Stimulated activated naive CD4-positive, alpha-beta T cell (primary cell): ENCODE measurements at regions not wholly inside any gene's neighbourhood (a gene's known extent, or its start where the extent isn't known, plus 50 kb on each side); places are given as distances from the start of the nearest gene placed in this dataset.

Experiments
- DNase-seq, 6 experiments: peaks; one replicate each; lab custom pipeline; 2025; lab: John Stamatoyannopoulos, UW

GRCh38 chr10:110434489-110435096, 63.1 kb upstream of the DUSP5 start:
- DNase-seq = no peak

GRCh38 chr10:110436554-110437350, 61.0 kb upstream of the DUSP5 start:
- DNase-seq = no peak

DNA sequence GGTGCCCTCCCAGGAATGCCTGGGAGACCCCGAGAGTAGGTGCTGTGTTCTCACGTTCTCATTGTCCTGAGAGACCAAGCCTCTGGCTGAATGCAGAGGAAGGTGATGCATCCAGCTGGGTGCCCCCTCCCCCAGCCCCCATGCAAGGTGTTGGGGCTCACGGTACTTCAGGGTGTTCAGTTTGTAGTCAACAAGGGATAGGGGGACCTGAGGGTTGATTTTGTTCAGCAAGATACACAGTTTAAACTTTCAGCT, 60.4 kb upstream of the DUSP5 start:
- no peak for DNase-seq

DNA sequence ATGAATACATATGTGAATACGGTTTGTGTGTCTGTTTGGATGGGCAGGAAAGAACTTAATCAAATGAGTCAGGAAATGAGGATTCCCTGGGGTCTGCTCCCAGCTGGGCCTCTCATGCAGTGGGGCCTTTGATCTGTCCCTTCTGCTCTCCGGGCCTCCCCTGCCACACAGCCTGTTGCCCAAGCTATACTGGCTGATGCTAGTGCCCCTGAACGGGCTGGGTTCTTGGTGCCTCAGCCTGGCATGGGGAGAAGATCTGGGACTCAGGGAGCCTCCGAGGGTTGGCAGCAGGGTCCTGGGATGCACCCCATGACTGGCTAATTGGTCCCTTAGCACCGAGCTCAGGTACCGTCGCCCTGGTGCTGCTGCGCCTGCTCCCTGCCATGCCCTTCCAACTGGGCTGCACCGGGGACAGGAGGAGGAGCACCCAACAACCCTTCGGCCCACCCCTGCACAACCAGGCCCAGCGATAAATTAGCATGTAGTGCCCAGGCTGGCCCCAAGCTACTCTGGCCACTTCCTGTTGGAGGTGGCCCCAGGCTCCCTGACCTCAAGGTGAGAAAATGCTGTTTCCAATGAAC, 59.9 kb upstream of the DUSP5 start:
- DNase-seq = no peak

- DNase-seq = no peak
Measured at GRCh38 chr10:110442746-110443145, 55.0 kb upstream of the DUSP5 start.

DNA sequence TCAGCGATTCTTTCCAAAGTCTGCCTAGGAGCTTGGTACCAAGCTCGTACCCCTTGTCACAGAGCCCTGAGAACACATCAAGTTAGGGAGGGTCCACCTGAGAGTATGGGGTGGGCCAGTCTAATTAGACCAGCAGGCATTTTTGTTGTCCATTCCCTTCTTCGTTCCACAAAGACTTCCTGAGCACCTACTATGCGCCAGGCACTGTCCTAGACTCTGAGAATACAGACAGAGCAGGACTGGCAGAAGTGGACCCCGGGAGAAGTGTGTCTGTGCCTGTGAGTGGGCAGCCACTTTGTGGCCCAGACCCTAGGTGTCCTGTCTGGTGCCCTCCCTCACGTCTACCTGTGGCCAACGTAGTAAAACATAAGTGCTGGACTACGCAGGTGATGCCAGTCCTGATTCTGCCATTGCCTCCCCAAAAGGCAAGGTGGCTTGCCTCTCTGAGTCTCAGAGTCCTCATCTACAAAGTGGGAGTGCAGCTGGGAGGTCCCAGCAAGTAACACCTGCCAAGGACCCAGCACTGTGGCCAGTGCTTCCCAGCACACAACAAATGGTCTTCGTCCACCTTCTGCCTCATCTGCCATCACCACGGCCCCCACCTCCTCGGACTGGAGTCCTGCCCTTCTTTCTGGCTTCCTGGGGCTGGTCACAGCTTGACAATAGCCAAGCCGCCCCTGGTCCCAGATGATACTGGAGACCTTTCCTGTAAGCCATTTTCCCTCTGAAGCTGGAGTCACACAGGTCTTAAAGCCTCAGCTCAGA, 54.3 kb upstream of the DUSP5 start:
- DNase-seq = no peak

- no peak for DNase-seq
Measured at GRCh38 chr10:110444004-110444337, 53.7 kb upstream of the DUSP5 start.

- no peak for DNase-seq
Measured at GRCh38 chr10:110445871-110446270, 51.8 kb upstream of the DUSP5 start.

DNA sequence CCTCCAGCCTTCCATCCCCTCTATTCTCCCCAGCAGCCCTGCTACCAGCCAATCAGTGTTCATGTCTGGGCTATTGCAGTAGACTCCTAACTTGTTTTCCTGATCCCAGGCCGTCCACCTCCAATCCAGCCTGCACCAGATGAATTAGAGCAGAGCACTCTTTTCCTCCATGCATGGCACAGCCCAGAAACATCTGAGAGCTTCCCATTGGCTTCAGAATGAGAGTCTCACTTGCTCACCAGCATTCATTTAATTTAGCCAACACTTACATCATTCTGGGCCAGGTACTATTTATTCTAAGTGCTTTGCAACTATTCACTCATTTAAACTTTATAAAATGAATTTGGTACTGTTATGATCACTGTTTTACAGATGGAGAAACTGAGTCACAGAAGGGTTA, 51.4 kb upstream of the DUSP5 start:
- no peak for DNase-seq

DNA sequence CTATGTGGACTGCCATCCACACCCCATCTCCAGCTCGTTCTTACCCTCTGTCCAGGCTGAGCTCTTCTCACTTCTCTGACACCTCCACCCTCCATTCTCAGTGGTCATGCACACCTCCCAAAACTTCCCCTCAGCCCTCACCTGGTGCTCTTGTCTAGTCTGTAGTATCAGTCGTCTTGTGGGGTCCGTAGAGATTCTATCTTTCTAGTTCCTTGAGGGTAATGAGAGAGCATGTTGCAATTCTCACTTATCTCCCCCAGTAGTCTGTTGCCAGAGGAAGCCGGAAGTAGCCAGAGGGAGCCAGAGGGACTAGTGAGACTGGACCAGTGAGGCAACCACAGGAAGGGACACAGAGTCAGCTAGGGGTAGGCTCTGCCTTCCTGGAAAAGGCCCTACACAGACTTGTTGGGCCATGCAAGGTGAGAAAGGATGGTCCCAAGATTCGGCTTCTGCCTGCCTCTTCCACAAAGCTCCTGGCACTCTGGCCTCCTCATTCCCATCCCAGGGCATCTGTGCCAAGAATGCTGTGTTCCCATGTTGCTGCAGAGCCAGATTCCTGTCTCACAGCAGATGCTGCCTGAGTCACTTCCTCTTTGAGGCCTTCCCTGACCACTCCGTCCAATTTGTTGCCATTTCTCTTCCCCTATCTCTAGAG, 50.6 kb upstream of the DUSP5 start:
- no peak for DNase-seq

DNA sequence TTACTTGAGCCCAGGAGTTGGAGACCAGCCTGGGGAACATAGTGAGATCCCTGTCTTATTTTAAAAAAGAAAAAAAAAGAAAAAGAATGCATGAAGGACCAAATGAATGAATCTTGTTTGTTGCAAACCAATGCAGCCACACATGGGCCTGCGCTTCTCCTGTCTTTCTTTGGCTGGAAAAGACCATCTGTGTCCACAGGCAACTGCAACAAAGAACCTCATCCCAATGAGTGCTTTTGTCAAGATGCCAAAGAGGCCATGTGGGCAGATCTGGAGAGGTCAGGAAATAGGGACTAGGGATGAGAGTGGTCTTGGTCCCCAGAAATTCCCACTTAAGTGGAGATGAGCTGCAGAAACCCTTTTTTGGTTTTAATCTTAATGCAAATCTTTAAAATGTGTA, 49.8 kb upstream of the DUSP5 start:
- DNase-seq = no peak
